Iris pigment epithelial cell (primary cell): ENCODE measurements at regions not wholly inside any gene's neighbourhood (a gene's known extent, or its start where the extent isn't known, plus 50 kb on each side); places are given as distances from the start of the nearest gene placed in this dataset.
"Not testable (repeated sequence)": the region's sequence is repeated elsewhere in the genome, so short reads cannot be mapped to it uniquely, and the experiment has no call there.

Experiments
- DNase-seq: peaks from one replicate; pipeline ENCODE4 v3.0.0-alpha.2; 2011; ENCODE audit warnings: low read depth

DNA sequence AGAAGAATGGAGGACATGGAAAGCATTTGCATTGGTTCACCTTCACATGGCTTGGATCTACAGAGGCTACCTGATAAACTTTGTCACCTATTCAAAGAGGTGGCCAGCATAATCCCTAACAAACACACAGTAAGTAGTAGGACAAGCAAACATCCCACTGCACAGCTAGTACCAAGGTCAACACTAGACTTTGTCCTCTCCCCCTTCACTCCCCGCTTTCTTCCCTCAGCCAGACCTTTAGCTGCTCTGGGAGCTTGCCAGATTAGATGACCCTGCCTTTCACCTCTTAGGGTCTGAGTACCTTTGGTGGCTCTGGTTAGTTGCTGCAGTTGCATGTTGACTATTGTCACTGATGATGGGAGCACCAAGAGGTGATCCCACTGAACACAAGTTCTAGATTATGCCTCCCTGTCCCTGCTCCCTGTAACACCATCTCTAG, 211.3 kb downstream of the CCDC74A start:
- DNase-seq, result not testable (repeated sequence)

DNA sequence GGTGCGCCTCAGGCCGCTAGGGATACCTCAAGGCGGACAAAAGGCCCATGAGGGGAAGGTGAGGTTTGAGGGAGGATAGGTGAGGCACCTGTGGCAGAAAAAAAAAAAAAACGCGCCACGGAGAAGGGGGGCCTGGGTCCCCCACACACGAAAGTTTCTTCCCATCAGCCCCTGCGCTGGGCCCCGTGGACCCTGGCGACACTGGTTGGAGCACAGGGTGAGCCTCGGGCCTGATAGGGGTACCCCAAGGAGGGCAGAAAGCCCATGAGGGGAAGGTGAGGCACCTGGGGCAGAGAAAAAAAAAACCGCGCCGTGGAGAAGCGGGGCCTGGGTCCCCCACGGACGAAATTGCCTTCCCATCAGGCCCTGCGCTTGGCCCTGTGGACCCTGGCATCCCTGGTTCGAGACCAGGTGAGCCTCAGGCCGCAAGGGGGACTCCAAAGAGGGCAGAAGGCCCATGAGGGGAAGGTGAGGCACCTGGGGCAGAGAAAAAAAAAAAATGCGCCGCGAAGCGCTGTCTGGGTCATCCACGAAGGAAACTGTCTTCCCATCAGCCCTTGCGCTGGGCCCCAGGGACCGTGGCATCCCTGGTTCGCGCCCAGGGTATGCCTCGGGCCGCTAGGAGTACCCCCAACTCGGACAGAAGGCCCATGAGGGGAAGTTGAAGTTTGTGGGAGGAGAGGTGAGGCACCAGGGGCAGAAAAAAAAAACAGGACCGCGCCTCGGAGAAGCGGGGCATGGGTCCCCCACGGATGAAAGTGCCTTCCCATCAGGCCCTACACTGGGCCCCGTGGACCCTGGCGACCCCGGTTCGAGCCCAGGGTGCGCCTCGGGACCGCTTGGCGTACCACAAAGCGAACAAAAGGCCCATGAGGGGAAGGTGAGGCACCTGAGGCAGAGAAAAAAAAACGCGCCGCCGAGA, 226.2 kb downstream of the CCDC74A start:
- DNase-seq, result no peak

DNA sequence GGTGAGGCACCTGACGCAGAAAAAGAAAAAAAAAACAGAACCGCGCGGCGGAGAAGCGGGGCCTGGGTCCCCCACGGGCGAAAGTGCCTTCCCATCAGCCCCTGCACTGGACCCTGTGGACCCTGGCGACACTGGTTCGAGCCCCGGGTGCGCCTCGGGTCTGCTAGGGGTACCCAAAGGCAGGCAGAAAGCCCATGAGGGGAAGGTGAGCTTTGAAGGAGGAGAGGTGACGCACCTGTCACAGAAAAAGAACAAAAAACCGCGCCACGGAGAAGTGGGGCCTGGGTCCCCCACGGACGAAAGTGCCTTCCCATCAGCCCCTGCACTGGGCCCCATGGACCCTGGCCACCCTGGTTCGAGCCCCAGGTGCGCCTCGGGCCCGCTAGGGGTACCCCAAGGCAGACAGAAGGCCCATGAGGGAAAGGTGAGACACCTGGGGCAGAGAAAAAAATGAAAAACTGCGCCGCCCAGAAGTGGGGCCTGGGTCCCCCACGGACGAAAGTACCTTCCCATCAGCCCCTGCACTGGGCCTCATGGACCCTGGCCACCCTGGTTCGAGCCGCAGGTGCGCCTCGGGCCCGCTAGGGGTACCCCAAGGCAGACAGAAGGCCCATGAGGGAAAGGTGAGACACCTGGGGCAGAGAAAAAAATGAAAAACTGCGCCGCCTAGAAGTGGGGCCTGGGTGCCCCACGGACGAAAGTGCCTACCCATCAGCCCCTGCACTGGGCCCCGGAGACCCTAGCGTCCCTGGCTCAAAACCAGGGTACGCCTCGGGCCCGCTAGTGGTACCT, 227.4 kb downstream of the CCDC74A start:
- no peak for DNase-seq

DNA sequence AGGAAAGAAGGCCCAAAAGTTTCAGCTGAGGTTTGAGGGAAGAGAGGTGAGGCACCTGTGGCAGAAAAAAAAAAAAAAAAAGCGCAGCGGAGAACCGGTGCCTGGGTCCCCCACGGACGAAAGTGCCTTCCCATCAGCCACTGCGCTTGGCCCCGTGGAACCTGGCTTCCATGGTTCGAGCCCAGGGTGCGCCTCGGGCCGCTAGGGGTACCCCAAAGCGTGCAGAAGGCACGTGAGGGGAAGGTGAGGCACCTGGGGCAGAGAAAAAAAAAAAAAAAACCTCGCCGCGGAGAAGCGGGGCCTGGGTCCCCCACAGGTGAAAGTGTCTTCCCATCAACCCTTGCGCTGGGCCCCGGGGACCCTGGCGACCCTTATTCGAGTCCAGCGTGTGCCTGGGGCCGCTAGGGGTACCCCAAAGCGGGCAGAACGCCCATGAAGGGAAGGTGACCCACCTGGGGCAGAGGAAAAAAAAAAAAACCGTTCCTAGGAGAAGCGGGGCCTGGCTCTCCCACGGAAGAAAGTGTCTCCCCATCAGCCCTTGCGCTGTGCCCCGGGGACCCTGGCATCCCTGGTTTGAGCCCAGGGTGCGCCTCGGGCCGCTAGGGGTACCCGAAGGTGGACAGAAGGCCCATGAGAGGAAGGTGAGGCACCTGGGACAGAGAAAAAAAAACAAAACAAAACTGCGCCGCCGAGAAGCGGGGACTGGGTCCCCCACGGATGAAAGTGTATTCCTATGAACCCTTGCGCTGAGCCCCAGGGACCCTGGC, 228.6 kb downstream of the CCDC74A start:
- DNase-seq, result no peak

DNA sequence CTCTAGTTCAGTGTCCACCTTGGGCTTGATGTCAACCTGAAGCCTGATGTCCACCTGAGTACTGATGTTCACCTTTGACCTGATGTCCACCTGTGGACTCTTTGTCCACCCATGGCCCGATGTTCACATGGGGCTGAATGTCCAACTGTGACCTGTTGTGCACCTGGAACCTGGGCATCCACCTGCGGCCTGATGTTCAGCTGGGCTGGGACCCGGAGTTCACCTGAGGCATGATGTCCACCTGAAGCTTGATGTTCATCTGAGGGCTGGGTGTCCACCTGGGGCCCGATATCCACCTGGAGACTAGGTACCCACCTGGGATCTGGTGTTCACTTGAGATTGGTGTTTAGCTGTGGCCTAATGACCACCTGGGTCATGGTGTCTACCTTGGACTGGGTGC, 231.3 kb downstream of the CCDC74A start:
- not testable (repeated sequence) for DNase-seq

DNA sequence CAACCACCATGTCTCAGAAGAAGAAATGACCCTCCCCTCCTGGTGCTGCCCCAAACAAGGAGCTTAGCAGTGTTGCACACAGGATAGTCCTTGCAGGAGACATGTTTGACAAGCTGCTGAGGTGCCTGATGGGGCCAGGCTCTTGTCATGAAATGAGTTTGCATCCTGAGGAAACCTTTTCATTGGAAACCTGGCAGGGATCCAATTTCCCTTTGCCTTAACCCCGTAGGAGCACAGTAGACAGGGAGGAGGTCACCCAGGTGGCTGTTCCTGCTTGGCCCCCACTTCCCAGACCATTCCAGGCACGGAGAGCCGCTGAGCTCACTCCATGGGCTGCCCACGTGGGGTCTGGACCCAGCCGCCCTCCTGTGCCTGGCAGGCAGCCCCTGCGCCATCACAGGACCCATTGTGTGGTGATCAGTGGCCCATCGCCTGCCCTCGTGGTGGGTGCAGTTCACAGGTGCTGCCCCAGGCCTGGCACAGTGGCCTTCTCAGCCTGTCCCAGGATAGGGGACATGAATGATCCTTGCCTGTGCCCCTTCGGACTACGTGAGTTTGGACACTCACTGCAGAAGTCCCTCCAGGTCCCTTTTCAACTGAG, 247.4 kb downstream of the CCDC74A start:
- DNase-seq, result not testable (repeated sequence)

DNA sequence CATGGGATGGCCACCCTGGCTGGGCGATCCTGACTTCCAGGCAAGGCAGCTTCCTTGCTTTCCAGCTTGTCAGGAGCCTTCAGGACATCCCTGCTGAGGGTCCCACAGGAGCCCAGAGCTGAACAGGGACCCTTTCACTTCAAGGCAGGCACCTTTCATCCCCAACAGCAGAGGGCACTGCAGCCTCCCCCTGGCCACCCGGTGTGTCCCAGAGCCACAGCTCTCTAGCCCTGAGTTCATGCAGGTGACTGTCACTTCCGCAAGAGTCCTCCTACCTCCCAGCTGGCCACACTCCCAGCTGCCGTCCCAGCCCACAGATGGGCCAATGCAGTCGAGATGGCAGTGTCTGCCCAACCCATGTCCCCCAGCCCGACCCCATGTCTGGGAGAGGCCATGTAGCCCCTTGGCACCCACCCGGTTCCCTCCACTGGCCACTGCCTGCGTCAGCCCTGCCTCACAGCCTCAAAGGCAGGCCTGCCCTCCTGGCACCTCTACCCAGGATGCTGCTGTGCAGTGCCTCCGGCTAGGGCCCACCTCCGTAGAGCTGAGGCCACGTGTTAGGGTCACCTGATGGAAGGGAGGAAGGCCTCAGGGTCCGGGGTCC, 248.3 kb downstream of the CCDC74A start:
- DNase-seq, result not testable (repeated sequence)

DNA sequence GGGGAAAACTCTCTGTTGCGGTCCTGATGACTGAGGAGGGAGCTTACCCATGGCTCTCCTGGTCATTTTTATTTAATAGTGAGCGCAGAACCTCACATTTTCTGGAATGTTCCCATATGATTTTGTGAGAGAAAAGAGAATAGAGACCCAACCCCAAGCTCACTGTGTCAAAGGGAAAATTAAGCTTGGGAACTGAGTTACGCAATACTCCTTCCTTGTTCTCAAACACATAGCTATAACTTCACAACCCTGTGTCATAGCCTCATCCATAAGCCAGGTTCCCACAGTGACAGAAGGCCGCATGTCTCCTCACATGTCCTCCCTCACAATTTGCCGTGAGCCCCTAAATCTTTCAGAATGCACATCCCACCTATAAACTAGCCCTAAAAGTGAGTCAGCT, 252.8 kb downstream of the CCDC74A start:
- not testable (repeated sequence) for DNase-seq

DNA sequence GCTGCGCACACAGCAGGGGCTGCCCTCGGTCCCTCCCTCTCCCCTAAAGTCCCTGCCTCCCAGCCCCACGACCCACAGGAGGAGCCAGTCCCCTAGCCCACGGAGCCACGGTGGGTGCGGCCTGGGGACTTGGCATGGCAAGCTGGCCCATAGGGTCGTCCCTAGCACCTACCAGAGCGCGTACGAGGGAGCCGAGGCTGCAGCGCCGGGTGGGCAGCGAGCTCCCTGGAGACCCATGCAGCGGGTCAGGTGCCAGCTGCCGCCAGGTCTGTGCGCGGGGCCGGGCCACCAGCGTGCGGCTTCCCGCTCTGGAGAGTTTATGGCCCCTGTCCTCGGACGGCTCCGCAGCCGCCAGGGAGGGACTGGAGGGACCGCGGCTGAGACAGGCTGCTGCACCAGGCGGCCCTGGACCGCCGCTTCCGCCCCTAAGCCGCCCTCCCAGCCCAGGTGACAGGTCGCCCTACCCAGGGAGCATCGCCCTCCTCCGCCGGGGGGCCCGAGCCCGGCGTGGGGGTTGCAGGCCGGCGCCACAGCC, 273.6 kb downstream of the CCDC74A start:
- no peak for DNase-seq

DNA sequence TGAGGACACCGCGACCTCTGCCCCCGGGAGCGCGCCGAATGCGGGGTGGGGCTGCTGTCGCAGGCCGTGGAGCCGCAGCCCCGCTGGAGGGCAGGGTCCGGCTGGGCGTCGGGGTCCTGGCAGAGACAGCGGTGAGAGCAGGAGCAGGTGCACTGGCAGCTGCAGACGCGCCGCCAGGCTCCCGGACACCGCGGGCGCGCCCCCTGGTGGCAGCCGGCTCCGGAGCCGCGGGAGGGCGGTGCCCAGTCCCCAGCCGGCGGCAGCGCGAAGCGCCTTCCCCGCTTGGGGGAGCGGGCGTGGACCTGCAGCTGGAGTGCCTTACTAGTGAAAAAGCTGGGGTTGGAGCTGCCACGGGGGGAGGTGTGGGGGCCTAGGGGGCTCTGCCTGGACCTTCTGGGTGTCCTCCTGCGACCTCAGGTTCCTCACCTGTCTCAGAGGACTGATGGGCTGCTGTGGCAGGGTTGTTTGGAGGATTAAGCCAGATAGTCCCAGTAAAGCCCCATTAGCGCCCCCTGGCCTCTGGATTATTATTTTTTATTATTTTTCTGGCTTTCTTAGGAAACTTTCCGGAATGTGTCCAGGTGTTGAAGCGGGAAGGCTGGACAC, 274.2 kb downstream of the CCDC74A start:
- peak; percentile 41 for DNase-seq

DNA sequence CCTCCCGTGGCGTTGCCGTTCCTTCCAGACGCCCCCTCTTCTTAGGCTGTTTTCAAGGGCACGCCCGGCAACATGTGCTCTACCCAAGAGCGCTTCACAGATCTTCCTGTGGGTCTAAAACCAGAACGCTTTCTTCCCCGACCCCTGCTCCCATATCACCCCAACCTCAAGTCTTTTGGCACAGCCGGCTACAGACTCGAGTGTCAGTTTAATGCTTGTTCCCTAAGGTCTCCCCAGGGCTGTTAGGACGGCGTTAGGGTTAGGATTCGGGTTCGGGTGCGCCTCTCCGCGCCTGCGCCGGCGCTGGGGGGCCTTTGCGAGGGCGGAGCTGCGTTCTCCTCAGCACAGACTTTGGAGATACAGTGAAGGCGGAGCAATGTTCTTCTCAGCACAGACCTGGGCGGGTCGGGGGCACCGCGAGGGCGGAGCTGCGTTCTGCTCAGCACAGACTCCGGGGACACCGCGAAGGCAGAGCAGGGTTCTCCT, 274.7 kb downstream of the CCDC74A start:
- peak; percentile 14 for DNase-seq

DNA sequence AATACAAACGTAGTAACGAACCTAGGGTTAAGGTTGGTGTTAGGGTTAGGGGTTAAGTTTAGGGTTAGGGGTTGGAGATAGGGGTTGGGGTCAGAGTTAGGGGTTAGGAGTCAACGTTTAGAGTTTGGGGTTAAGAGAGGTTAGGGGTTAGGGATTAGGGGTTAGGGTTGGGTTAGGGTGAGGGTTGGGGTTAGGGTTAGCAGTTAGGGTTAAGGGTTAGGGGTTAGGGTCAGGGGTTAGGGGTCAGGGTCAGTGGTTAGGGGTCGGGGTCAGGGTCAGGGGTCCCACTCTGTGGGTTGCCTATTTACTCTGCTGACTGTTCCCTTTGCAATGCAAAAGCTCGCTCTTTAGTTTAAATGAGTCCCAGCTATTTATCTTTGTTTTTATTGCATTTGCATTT, 275.5 kb downstream of the CCDC74A start:
- not testable (repeated sequence) for DNase-seq

DNA sequence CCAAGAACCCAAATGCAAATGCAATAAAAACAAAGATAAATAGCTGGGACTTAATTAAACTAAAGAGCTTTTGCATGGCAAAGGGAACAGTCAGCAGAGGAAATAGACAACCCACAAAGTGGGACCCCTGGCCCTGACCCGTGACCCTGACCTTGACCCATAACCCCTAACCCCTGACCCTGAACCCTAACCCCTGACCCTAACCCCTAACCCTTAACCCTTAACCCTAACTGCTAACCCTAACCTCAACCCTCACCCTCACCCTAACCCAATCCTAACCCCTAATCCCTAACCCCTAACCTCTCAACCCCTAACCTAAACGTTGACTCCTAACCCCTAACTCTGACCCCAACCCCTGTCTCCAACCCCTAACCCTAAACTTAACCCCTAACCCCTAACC, 284.9 kb downstream of the CCDC74A start:
- DNase-seq, result not testable (repeated sequence)

DNA sequence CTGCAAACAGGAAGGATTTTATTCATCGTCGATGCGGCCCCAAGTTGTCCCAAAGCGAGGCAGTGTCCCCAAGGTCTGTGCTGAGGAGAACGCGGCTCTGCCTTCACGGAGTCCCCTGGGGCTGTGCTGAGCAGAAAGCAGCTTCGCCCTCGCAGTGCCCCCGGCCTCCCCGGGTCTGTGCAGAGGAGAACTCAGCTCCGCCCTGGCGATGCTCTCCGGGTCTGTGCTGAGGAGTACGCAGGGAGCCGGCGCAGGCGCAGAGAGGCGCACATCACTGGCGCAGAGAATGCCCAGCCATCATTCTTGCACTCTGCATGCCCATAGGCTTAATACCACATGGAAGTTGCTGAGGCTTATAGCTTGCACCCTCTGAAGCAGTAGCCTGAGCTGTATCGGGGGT, 285.7 kb downstream of the CCDC74A start:
- not testable (repeated sequence) for DNase-seq

DNA sequence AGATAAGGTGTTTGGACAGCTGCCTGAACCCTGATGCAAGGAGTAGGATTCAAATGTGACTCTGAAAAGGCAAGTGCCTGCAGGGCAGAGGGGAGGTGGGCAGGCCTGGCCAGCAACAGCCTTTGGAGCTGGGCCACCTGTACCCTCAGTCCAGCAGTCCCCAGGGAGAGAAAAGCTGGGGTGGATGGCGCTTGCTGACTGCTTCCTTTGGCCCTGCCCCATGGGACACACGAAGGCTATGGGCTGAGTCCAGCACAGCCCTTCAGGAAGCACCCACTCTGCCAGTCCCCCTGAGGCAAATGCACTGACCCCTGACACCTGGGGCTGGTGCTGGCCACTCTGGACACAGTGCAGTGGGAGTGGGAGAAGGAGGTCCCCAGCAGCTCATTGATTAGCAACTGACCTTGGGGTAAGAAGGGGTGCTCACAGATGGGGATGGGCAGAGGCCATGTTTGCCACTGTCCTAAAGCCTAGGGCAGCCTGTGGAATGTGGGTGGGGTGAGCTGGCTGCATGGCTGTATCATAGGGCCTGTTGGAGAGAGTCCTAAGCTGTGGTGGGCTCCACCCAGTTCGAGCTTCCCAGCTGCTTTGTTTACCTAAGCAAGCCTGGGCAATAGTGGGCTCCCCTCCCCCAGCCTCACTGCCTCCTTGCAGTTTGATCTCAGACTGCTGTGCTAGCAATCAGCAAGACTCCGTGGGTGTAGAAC, 290.7 kb downstream of the CCDC74A start:
- not testable (repeated sequence) for DNase-seq

DNA sequence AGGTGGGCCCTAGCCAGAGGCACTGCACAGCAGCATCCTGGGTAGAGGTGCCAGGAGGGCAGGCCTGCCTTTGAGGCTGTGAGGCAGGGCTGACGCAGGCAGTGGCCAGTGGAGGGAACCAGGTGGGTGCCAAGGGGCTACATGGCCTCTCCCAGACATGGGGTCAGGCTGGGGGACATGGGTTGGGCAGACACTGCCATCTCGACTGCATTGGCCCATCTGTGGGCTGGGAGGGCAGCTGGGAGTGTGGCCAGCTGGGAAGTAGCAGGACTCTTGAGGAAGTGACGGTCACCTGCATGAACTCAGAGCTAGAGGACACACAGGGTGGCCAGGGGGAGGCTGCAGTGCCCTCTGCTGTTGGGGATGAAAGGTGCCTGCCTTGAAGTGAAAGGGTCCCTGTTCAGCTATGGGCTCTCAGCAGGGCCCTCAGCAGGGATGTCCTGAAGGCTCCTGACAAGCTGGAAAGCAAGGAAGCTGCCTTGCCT, 294.6 kb downstream of the CCDC74A start:
- DNase-seq, result not testable (repeated sequence)

DNA sequence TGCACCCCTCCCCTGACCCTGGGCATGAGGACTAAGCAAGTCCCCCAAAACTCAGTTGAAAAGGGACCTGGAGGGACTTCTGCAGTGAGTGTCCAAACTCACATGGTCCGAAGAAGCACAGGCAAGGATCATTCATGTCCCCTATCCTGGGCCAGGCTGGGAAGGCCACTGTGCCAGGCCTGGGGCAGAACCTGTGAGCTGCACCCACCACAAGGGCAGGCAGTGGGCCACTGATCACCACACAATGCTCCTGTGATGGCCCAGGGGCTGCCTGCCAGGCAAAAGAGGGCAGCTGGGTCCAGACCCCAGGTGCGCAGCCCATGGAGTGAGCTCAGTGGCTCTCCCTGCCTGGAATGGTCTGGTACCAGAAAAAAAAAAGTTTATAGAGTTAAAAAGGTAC, 295.4 kb downstream of the CCDC74A start:
- DNase-seq, result not testable (repeated sequence)

DNA sequence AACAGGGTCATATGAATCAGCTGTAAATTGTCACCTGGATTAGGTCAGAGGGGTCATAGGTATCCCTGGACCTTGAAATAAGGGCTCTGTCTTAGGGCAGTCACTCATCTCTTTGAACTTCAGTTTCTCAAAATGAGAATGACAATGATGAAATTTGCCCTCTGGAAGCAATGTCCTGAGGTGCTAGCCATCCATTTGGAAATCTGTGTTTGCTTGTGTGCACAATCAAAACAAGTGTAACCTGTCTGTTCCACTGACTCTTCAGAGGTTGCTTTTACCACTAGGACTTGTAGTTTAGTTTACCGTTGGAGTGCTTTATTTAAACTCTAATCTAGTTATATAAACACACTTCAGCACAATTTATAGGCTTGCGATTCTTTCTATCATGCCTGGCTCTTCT, 297.3 kb downstream of the CCDC74A start:
- DNase-seq, result not testable (repeated sequence)

DNA sequence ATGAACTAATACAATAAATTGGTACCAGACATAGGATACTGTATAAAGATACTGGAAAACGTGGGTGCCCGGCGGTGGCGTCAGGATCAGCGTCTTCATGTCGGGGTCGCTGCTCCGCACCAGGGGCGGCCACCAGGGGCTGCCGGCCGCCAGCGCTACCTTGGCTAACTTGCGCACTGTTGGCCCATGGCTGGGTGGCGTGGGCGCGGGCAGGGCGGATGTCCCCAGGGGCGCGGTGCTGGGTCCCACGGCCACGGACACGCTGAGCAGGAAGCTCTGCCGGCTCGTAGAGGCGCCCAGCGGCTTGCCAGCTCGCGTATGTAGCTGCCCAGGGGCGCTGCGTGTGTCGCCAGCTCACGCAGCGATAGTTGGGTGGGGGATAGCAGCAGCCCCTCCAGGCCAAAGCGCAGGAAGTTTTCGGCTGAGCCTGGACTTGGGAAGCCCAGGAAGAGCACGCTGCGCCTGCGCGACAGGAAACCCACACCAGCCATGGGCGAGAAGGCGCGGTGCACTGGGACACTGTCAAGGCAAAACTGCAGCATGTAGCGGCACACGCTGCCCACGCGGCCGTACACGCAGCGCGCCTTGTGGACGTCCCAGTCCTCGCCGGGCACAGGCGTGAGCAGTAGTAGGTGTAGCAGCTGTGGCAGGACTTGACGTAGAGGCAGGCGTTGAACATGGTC, 299.9 kb downstream of the CCDC74A start:
- no peak for DNase-seq
